HCT116 (cell line): ENCODE measurements at regions not wholly inside any gene's neighbourhood (a gene's known extent, or its start where the extent isn't known, plus 50 kb on each side); places are given as distances from the start of the nearest gene placed in this dataset.
"Not testable (repeated sequence)": the region's sequence is repeated elsewhere in the genome, so short reads cannot be mapped to it uniquely, and the experiment has no call there.

Source experiments
- ATAC-seq: fragments of 200-7000 bp; cut with Tn5 transposase; 2 replicates; pipeline ENCODE4 v1.9.1; 2020; ENCODE audit warnings: mild to moderate bottlenecking, moderate library complexity
- BruUV-seq: library from RNA; stranded (reverse); fragments of 400-500 nt; replicated peaks from 2 replicates; lab custom pipeline; 2021; lab: Mats Ljungman, UMichigan
- CTCF ChIA-PET: fragments of 300-600 bp; sonication (Branson Sonifier 250); formaldehyde crosslinking; loops from one replicate; lab custom pipeline; 2021; ENCODE audit warnings: antibody characterized with exemption; lab: Charles Lee
- POLR2A ChIA-PET: fragments of 300-600, 350-600 bp; sonication (Branson Sonifier 250); formaldehyde crosslinking; loops from one replicate; lab custom pipeline; 2021; ENCODE audit warnings: antibody characterized with exemption; lab: Charles Lee
- RAD21 ChIA-PET, 2 experiments: fragments of 300-600 bp; sonication (Branson Sonifier 250); formaldehyde crosslinking; loops; one replicate each; lab custom pipeline; 2023; ENCODE audit warnings: low total read pairs in 2 of 2; ENCODE audit not compliant: uncharacterized antibody in 2 of 2, unreplicated experiment in 2 of 2, low non-redundant PET in 1 of 2; lab: Charles Lee
- DNase-seq: peaks from one replicate; pipeline ENCODE4 v3.0.0-alpha.2; 2010; ENCODE audit warnings: low read depth, low spot score
- H2AFZ ChIP-seq: fragments of 200-600 bp; shearing (Covaris generic), sonication (generic); 2 replicates; pipeline ENCODE4 v1.6.1; 2017; ENCODE audit warnings: low read depth, mixed run types, mixed read lengths, antibody characterized with exemption, low read length; ENCODE audit not compliant: poor library complexity, severe bottlenecking
- H3K27ac ChIP-seq: 2 replicates; pipeline ENCODE4 v1.5.1; 2012; ENCODE audit warnings: low read depth, low read length
- H3K27me3 ChIP-seq: fragments of 200-600 bp; sonication (generic); 2 replicates; pipeline ENCODE4 v1.6.1; 2016; ENCODE audit warnings: mixed run types, low read length, mixed read lengths; ENCODE audit not compliant: insufficient read depth
- H3K36me3 ChIP-seq, 2 experiments: fragments of 200-500 bp in 1 of 2; fragments of 200-600 bp in 1 of 2; sonication (Bioruptor generic) in 1 of 2; sonication (generic) in 1 of 2; 2 replicates each; pipeline versions ENCODE4 v1.5.1 to v1.6.1; 2014 to 2016; ENCODE audit warnings: low read length in 2 of 2, inconsistent platforms in 1 of 2, mixed read lengths in 1 of 2, mixed run types in 1 of 2; ENCODE audit not compliant: insufficient read depth in 2 of 2, control insufficient read depth in 1 of 2
- H3K4me1 ChIP-seq, 2 experiments: fragments of 200-600 bp in 1 of 2; sonication (generic) in 1 of 2; 2 replicates each; pipeline versions ENCODE4 v1.5.1 to v1.6.1; 2012 to 2017; ENCODE audit warnings: low read length in 2 of 2, inconsistent platforms in 1 of 2, mild to moderate bottlenecking in 1 of 2, mixed read lengths in 1 of 2, mixed run types in 1 of 2, moderate library complexity in 1 of 2; ENCODE audit not compliant: insufficient read depth in 2 of 2, control insufficient read depth in 1 of 2
- H3K4me2 ChIP-seq: fragments of 200-600 bp; sonication (generic); 2 replicates; pipeline ENCODE4 v1.6.1; 2017; ENCODE audit warnings: mixed run types, low read length, mixed read lengths
- H3K4me3 ChIP-seq, 2 experiments: fragments of 200-600 bp in 1 of 2; sonication (generic) in 1 of 2; replicated peaks in 1 of 2; 2 replicates each; pipeline ENCODE4 v1.5.1; 2011 to 2016; ENCODE audit warnings: low read length in 2 of 2, control low read depth in 1 of 2, low read depth in 1 of 2, mild to moderate bottlenecking in 1 of 2, mixed read lengths in 1 of 2, mixed run types in 1 of 2
- H3K79me2 ChIP-seq: fragments of 200-600 bp; sonication (generic); 2 replicates; pipeline ENCODE4 v1.6.1; 2017; ENCODE audit warnings: mild to moderate bottlenecking, mixed run types, low read length, moderate library complexity, mixed read lengths; ENCODE audit not compliant: insufficient read depth
- H3K9ac ChIP-seq: fragments of 200-600 bp; sonication (generic); 2 replicates; pipeline ENCODE4 v1.6.1; 2016; ENCODE audit warnings: low read length, mixed read lengths
- H3K9me2 ChIP-seq: fragments of 200-600 bp; sonication (generic), shearing (Covaris generic); 2 replicates; pipeline ENCODE4 v1.6.1; 2017; ENCODE audit warnings: mixed run types, mild to moderate bottlenecking, moderate library complexity; ENCODE audit not compliant: insufficient read depth
- H3K9me3 ChIP-seq, 2 experiments: fragments of 200-500 bp in 1 of 2; fragments of 200-600 bp in 1 of 2; sonication (Bioruptor generic) in 1 of 2; sonication (generic) in 1 of 2; 2 replicates each; pipeline ENCODE4 v1.6.1; 2014 to 2017; ENCODE audit warnings: low read length in 2 of 2, mixed read lengths in 2 of 2, inconsistent platforms in 1 of 2, low read depth in 1 of 2, mild to moderate bottlenecking in 1 of 2, mixed run types in 1 of 2, moderate library complexity in 1 of 2; ENCODE audit not compliant: control insufficient read depth in 1 of 2, insufficient read depth in 1 of 2
- H4K20me1 ChIP-seq: fragments of 200-600 bp; sonication (generic), shearing (Covaris generic); 2 replicates; pipeline ENCODE4 v1.6.1; 2017; ENCODE audit warnings: mixed run types, mild to moderate bottlenecking, moderate library complexity; ENCODE audit not compliant: insufficient read depth
- intact Hi-C: fragments of 100-400 bp; cut with micrococcal nuclease; formaldehyde crosslinking; loops from 2 replicates; pipeline ENCODE4 v1.10.0; 2022

- H3K27ac ChIP-seq, H2AFZ ChIP-seq, H3K4me1 ChIP-seq, intact Hi-C loops, RAD21 ChIA-PET, POLR2A ChIA-PET, H3K4me2 ChIP-seq, H3K27me3 ChIP-seq, H3K9ac ChIP-seq, CTCF ChIA-PET, H3K36me3 ChIP-seq, BruUV-seq, H3K9me2 ChIP-seq, DNase-seq, H3K79me2 ChIP-seq, ATAC-seq, H4K20me1 ChIP-seq, H3K4me3 ChIP-seq: not testable (repeated sequence)
- H3K9me3 ChIP-seq, result peaks cover 0 to 11% of the 10 kb centered on the region in 2 experiments; a peak in 1 of 4 replicates
Measured at GRCh38 chr21:27949093-27949492, 982.2 kb upstream of the ADAMTS5 start.

GRCh38 chr21:27930108-27930767 lies 963.4 kb upstream of the ADAMTS5 start:
- CTCF ChIA-PET, RAD21 ChIA-PET, POLR2A ChIA-PET, H3K27ac ChIP-seq, H3K9me3 ChIP-seq, intact Hi-C loops, H3K9me2 ChIP-seq, DNase-seq, H3K9ac ChIP-seq, H3K27me3 ChIP-seq, H4K20me1 ChIP-seq, H3K4me3 ChIP-seq, H3K36me3 ChIP-seq, H3K79me2 ChIP-seq, H3K4me2 ChIP-seq, ATAC-seq, H3K4me1 ChIP-seq, BruUV-seq, H2AFZ ChIP-seq: not testable (repeated sequence)

DNA sequence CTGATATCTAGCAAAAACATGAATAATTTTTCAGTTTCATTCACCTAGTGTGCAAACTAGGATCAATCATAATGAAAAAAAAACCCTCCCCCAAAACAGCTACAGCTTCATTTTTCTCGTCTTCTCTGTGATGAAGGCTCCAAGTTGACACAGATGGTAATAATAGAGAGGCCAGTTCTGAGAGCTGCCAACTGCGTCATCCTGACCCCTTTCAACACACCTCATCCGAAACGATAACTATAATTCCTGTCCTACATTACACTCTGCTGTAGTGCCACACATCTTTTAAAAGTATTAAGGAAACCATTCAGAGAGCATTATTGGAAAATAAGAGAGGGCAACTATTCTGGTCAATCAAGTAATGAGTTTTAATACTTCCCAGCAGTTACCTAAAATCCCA lies 962.3 kb upstream of the ADAMTS5 start:
- BruUV-seq, RAD21 ChIA-PET, H3K79me2 ChIP-seq, H3K4me2 ChIP-seq, H3K4me3 ChIP-seq, H3K9me2 ChIP-seq, H3K36me3 ChIP-seq, H3K9ac ChIP-seq, CTCF ChIA-PET, H3K9me3 ChIP-seq, H3K27ac ChIP-seq, H3K27me3 ChIP-seq, DNase-seq, ATAC-seq, H4K20me1 ChIP-seq, H2AFZ ChIP-seq, H3K4me1 ChIP-seq, intact Hi-C loops, POLR2A ChIA-PET: not testable (repeated sequence)

DNA sequence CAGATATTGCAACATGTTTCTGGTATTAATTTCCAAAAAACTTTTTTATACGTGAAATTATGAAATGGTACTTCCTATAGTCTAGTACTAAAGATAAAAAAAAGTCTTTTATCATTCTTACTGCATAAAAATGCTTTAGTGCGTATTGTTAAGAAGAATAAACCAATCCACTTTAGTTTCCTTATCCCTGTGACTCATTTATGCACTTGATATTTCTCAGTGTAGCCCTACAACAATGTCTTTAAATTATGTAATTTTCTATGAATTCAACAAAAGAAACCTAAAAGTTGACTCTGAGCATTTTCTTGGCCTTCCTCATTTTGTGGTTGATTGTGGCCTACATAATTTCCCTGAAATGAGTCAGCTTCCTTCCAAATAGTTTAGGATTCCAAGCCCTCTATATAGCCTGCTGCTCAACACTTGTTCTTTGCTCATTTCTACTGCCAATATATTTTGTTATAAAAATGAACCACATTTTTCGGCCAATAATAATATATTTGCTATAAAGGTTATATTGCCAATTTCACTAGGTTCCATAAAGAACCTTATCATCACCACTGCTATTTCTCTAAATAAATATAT lies 961.7 kb upstream of the ADAMTS5 start:
- H3K4me1 ChIP-seq, H3K9me3 ChIP-seq, H3K4me3 ChIP-seq, H2AFZ ChIP-seq, H3K27me3 ChIP-seq, DNase-seq, intact Hi-C loops, CTCF ChIA-PET, ATAC-seq, H3K9me2 ChIP-seq, BruUV-seq, H3K9ac ChIP-seq, H3K4me2 ChIP-seq, H4K20me1 ChIP-seq, POLR2A ChIA-PET, H3K27ac ChIP-seq, H3K36me3 ChIP-seq, RAD21 ChIA-PET, H3K79me2 ChIP-seq: not testable (repeated sequence)
